HCT116 (cell line): ENCODE measurements at regions not wholly inside any gene's neighbourhood (a gene's known extent, or its start where the extent isn't known, plus 50 kb on each side); places are given as distances from the start of the nearest gene placed in this dataset.

Experiments used
- EZH2 ChIP-seq: fragments of 200-600 bp; sonication (generic); IDR thresholded peaks from 2 replicates; pipeline ENCODE4 v1.6.1; 2017; ENCODE audit warnings: antibody characterized with exemption, mixed run types
- POLR2AphosphoS5 ChIP-seq: IDR thresholded peaks from 2 replicates; pipeline ENCODE4 v1.6.1; 2011; ENCODE audit warnings: mild to moderate bottlenecking, low read depth, low read length, moderate library complexity
- RAD21 ChIP-seq: IDR thresholded peaks from 2 replicates; pipeline ENCODE4 v1.6.1; 2012; ENCODE audit warnings: low read depth, mild to moderate bottlenecking
- TF ChIP-seq, protein P1 (sequence below), 3 experiments: fragments of 200-600 bp in 1 of 3; sonication (generic) in 1 of 3; IDR thresholded peaks in 2 of 3; conservative IDR thresholded peaks in 1 of 3; 2 replicates each; pipeline ENCODE4 v1.5.1; 2012 to 2017; ENCODE audit warnings: low read depth in 2 of 3, low read length in 2 of 3, antibody characterized with exemption in 1 of 3, borderline replicate concordance in 1 of 3, control low read depth in 1 of 3, mild to moderate bottlenecking in 1 of 3, mixed read lengths in 1 of 3, mixed run types in 1 of 3, moderate library complexity in 1 of 3; ENCODE audit not compliant: insufficient read depth in 1 of 3

DNA sequence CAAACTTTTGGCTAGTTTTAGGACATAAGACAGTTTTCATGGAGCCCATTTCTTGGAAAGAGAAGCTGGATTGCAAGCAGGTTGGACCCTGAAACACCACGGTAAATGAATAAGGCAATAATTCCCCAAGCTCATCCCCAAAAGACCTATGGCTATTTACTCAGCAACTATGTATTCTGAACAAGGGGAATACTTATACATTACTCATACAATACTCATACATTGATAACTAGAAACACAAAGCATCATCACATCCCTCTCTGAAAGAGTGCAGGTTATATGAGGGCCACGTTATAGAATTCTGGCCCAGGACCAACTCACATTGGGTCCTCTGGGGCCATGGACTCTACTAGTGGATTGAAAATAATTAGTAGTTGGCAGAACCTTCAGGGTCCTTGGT is 154.8 kb downstream of the TMX3 start:
- TF ChIP-seq, protein P1, sequence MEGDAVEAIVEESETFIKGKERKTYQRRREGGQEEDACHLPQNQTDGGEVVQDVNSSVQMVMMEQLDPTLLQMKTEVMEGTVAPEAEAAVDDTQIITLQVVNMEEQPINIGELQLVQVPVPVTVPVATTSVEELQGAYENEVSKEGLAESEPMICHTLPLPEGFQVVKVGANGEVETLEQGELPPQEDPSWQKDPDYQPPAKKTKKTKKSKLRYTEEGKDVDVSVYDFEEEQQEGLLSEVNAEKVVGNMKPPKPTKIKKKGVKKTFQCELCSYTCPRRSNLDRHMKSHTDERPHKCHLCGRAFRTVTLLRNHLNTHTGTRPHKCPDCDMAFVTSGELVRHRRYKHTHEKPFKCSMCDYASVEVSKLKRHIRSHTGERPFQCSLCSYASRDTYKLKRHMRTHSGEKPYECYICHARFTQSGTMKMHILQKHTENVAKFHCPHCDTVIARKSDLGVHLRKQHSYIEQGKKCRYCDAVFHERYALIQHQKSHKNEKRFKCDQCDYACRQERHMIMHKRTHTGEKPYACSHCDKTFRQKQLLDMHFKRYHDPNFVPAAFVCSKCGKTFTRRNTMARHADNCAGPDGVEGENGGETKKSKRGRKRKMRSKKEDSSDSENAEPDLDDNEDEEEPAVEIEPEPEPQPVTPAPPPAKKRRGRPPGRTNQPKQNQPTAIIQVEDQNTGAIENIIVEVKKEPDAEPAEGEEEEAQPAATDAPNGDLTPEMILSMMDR (IDR thresholded peaks at IDR 0.05 in 2 of 3, conservative IDR thresholded peaks at IDR 0.05 in 1 of 3; ENCODE audit: borderline replicate concordance in 1 of 3, insufficient read depth in 1 of 3, low read depth in 2 of 3, low read length in 2 of 3): no peak
- TF ChIP-seq EZH2 (no peak), POLR2AphosphoS5 (no peak), RAD21 (no peak)
